H1 (cell line): ENCODE measurements at regions not wholly inside any gene's neighbourhood (a gene's known extent, or its start where the extent isn't known, plus 50 kb on each side); places are given as distances from the start of the nearest gene placed in this dataset.

Source experiments
- CTCF ChIA-PET: fragments of 300-600 bp; sonication (Branson Sonifier 250); formaldehyde crosslinking; loops from one replicate; lab custom pipeline; 2021; ENCODE audit not compliant: partially characterized antibody; lab: Charles Lee
- POLR2A ChIA-PET: fragments of 300-600 bp; sonication (Branson Sonifier 250); formaldehyde crosslinking; loops from one replicate; lab custom pipeline; 2021; ENCODE audit warnings: inconsistent platforms; ENCODE audit not compliant: partially characterized antibody; lab: Charles Lee
- DNase-seq, 2 experiments: peaks; one replicate each; pipeline versions ENCODE4 v3.0.0 to v3.0.0-alpha.2; 2010 to 2022; ENCODE audit warnings: low spot score in 2 of 2, low read depth in 1 of 2, mixed read lengths in 1 of 2
- FAIRE-seq: peaks from 2 replicates; lab custom pipeline; 2011; peaks lifted over from hg19 to GRCh38; lab: Jason Lieb, UNC
- H2AFZ ChIP-seq: 2 replicates; pipeline ENCODE4 v1.8.1; 2012; ENCODE audit warnings: low read length, inconsistent platforms
- H2AK5ac ChIP-seq: 2 replicates; pipeline ENCODE4 v1.6.1; 2013; ENCODE audit warnings: low read depth, low read length
- H2BK120ac ChIP-seq: replicated peaks from 2 replicates; pipeline ENCODE3; 2013; ENCODE audit warnings: low read depth, low read length, inconsistent platforms
- H2BK12ac ChIP-seq: 2 replicates; pipeline ENCODE4 v1.6.1; 2013; ENCODE audit warnings: low read depth, low read length
- H2BK15ac ChIP-seq: 2 replicates; pipeline ENCODE4 v1.6.1; 2013; ENCODE audit warnings: low read length
- H2BK20ac ChIP-seq: 2 replicates; pipeline ENCODE4 v1.6.1; 2013; ENCODE audit warnings: low read length
- H2BK5ac ChIP-seq: 2 replicates; pipeline ENCODE4 v1.6.1; 2013; ENCODE audit warnings: low read depth, low read length
- H3K14ac ChIP-seq: 2 replicates; pipeline ENCODE4 v1.6.1; 2013; ENCODE audit warnings: inconsistent platforms; ENCODE audit not compliant: insufficient read length
- H3K18ac ChIP-seq: 2 replicates; pipeline ENCODE4 v1.6.1; 2013; ENCODE audit warnings: low read length; ENCODE audit errors: extremely low read depth
- H3K23ac ChIP-seq: 2 replicates; pipeline ENCODE4 v1.6.1; 2013; ENCODE audit warnings: inconsistent platforms; ENCODE audit not compliant: insufficient read length
- H3K23me2 ChIP-seq: 2 replicates; pipeline ENCODE4 v1.6.1; 2013; ENCODE audit warnings: low read depth, low read length
- H3K27ac ChIP-seq: 2 replicates; pipeline ENCODE4 v1.6.1; 2011; ENCODE audit warnings: low read depth, low read length, inconsistent platforms
- H3K27me3 ChIP-seq, 4 experiments: replicated peaks in 1 of 4; 1 replicate in 1 of 4; 2 replicates in 3 of 4; pipeline versions ENCODE4 v1.6.1 to v1.8.1; 2011 to 2013; ENCODE audit warnings: low read length in 3 of 4, mild to moderate bottlenecking in 3 of 4, inconsistent platforms in 2 of 4, mixed read lengths in 2 of 4, moderate library complexity in 1 of 4; ENCODE audit not compliant: control insufficient read depth in 3 of 4, insufficient read depth in 3 of 4; ENCODE audit errors: extremely low read depth in 1 of 4
- H3K36me3 ChIP-seq, 4 experiments: 2 replicates each; pipeline versions ENCODE4 v1.6.1 to v1.8.1; 2011 to 2013; ENCODE audit warnings: mild to moderate bottlenecking in 4 of 4, low read length in 3 of 4, moderate library complexity in 2 of 4, control low read depth in 1 of 4, inconsistent platforms in 1 of 4; ENCODE audit not compliant: insufficient read depth in 4 of 4, control insufficient read depth in 2 of 4
- H3K4ac ChIP-seq: replicated peaks from 2 replicates; pipeline ENCODE3; 2013; ENCODE audit warnings: low read length, low read depth, mixed read lengths, inconsistent platforms; ENCODE audit not compliant: insufficient read length
- H3K4me1 ChIP-seq, 4 experiments: replicated peaks in 1 of 4; 1 replicate in 1 of 4; 2 replicates in 3 of 4; pipeline versions ENCODE4 v1.6.1 to v1.8.1; 2011 to 2013; ENCODE audit warnings: low read length in 3 of 4, inconsistent platforms in 2 of 4, mixed read lengths in 1 of 4; ENCODE audit not compliant: insufficient read depth in 4 of 4, control insufficient read depth in 3 of 4
- H3K4me2 ChIP-seq, 2 experiments: 2 replicates each; pipeline versions ENCODE4 v1.6.1 to v1.8.1; 2011 to 2013; ENCODE audit warnings: low read depth in 2 of 2, low read length in 2 of 2, control low read depth in 1 of 2, inconsistent platforms in 1 of 2, mild to moderate bottlenecking in 1 of 2; ENCODE audit not compliant: insufficient read depth in 1 of 2
- H3K4me3 ChIP-seq, 4 experiments: fragments of 200-600, 300-600 bp in 1 of 4; sonication (generic), shearing (Covaris generic), sonication (Bioruptor Twin) in 1 of 4; 2 replicates each; pipeline versions ENCODE4 v1.5.1 to v1.8.1; 2011 to 2016; ENCODE audit warnings: low read length in 4 of 4, low read depth in 3 of 4, control low read depth in 2 of 4, inconsistent platforms in 2 of 4, mild to moderate bottlenecking in 2 of 4, mixed read lengths in 1 of 4, moderate library complexity in 1 of 4; ENCODE audit not compliant: insufficient read depth in 2 of 4; ENCODE audit errors: extremely low read depth in 1 of 4
- H3K56ac ChIP-seq: replicated peaks from 2 replicates; pipeline ENCODE3; 2013; ENCODE audit warnings: low read depth, mild to moderate bottlenecking, mixed read lengths, low read length, inconsistent platforms; ENCODE audit not compliant: insufficient read length
- H3K79me1 ChIP-seq: 2 replicates; pipeline ENCODE4 v1.6.1; 2013; ENCODE audit warnings: low read depth, low read length, control low read depth
- H3K79me2 ChIP-seq, 2 experiments: 2 replicates each; pipeline versions ENCODE4 v1.6.1 to v1.8.1; 2012 to 2013; ENCODE audit warnings: low read length in 2 of 2, mild to moderate bottlenecking in 2 of 2, inconsistent platforms in 1 of 2; ENCODE audit not compliant: insufficient read depth in 2 of 2, control insufficient read depth in 1 of 2
- H3K9ac ChIP-seq, 4 experiments: replicated peaks in 1 of 4; 1 replicate in 1 of 4; 2 replicates in 3 of 4; pipeline versions ENCODE4 v1.6.1 to v1.8.1; 2011 to 2013; ENCODE audit warnings: low read depth in 3 of 4, low read length in 3 of 4, control low read depth in 2 of 4, mild to moderate bottlenecking in 2 of 4, moderate library complexity in 2 of 4, inconsistent platforms in 1 of 4; ENCODE audit errors: extremely low read depth in 1 of 4
- H3K9me3 ChIP-seq, 2 experiments: 2 replicates each; pipeline versions ENCODE4 v1.6.1 to v1.8.1; 2012 to 2013; ENCODE audit warnings: mild to moderate bottlenecking in 2 of 2, moderate library complexity in 2 of 2, control low read depth in 1 of 2, inconsistent platforms in 1 of 2, low read depth in 1 of 2, low read length in 1 of 2, mixed read lengths in 1 of 2; ENCODE audit not compliant: insufficient read depth in 2 of 2
- H4K20me1 ChIP-seq, 2 experiments: replicated peaks in 1 of 2; 2 replicates each; pipeline versions ENCODE3 to v1.8.1; 2011 to 2013; ENCODE audit warnings: inconsistent platforms in 2 of 2, low read length in 2 of 2, mild to moderate bottlenecking in 1 of 2; ENCODE audit not compliant: insufficient read depth in 2 of 2, control insufficient read depth in 1 of 2
- H4K5ac ChIP-seq: 2 replicates; pipeline ENCODE4 v1.6.1; 2013; ENCODE audit warnings: low read length, low read depth, mixed read lengths, inconsistent platforms; ENCODE audit not compliant: insufficient read length
- H4K8ac ChIP-seq: 2 replicates; pipeline ENCODE4 v1.8.0; 2013; ENCODE audit warnings: mild to moderate bottlenecking, moderate library complexity, low read length, inconsistent platforms; ENCODE audit not compliant: insufficient read depth; ENCODE audit errors: extremely low read depth
- H4K91ac ChIP-seq: replicated peaks from 2 replicates; pipeline ENCODE3; 2013; ENCODE audit warnings: low read length, mixed read lengths, inconsistent platforms; ENCODE audit not compliant: insufficient read length
- ASH2L ChIP-seq: fragments of 200-600, 300-600 bp; sonication (generic); IDR thresholded peaks from one replicate; pipeline ENCODE4 v1.7.1; 2017; ENCODE audit warnings: low read length
- BACH1 ChIP-seq: IDR thresholded peaks from 2 replicates; pipeline ENCODE4 v1.6.1; 2012; ENCODE audit warnings: low read length, improper control_type of control experiment
- CHD1 ChIP-seq: IDR thresholded peaks from 2 replicates; pipeline ENCODE4 v1.6.1; 2012; ENCODE audit warnings: low read depth, low read length, improper control_type of control experiment
- CREB1 ChIP-seq: IDR thresholded peaks from 2 replicates; pipeline ENCODE4 v1.6.1; 2012; ENCODE audit warnings: inconsistent platforms
- EGR1 ChIP-seq: IDR thresholded peaks from 2 replicates; pipeline ENCODE4 v1.6.1; 2011; ENCODE audit warnings: low read depth, low read length, borderline replicate concordance
- NANOG ChIP-seq: IDR thresholded peaks from 2 replicates; pipeline ENCODE4 v1.6.1; 2011; ENCODE audit warnings: low read length, low read depth, mild to moderate bottlenecking, inconsistent platforms; ENCODE audit not compliant: insufficient read depth, poor library complexity, severe bottlenecking
- PHF8 ChIP-seq: fragments of 200-600 bp; sonication (generic); conservative IDR thresholded peaks from 2 replicates; pipeline ENCODE4 v1.7.1; 2012; ENCODE audit warnings: low read depth, mild to moderate bottlenecking, inconsistent platforms, low read length, moderate library complexity
- SP1 ChIP-seq: IDR thresholded peaks from 2 replicates; pipeline ENCODE4 v1.6.1; 2011; ENCODE audit warnings: low read depth, low read length
- SUZ12 ChIP-seq: fragments of 200-600 bp; sonication (generic); IDR thresholded peaks from 2 replicates; pipeline ENCODE4 v1.6.1; 2012; ENCODE audit warnings: mild to moderate bottlenecking, inconsistent platforms, low read length, moderate library complexity, mixed read lengths
- WGBS, 2 experiments: shearing (Covaris generic) in 1 of 2; methylation state at CpG; one replicate each; pipeline versions ENCODE4 v1.1.6 to v1.1.7; 2013 to 2015; ENCODE audit warnings: low lambda C conversion rate in 2 of 2, mixed read lengths in 2 of 2, inconsistent platforms in 1 of 2, low coverage in 1 of 2, missing lambda C conversion rate in 1 of 2; ENCODE audit not compliant: insufficient replicate concordance in 2 of 2, insufficient coverage in 1 of 2, insufficient read length in 1 of 2; ENCODE audit errors: extremely low coverage in 1 of 2, missing lambda C conversion rate in 1 of 2; 5-methylcytosine and 5-hydroxymethylcytosine counted together
- TF ChIP-seq, protein P1 (sequence below): IDR thresholded peaks from 2 replicates; pipeline ENCODE4 v1.6.1; 2011; ENCODE audit warnings: low read length, improper control_type of control experiment

DNA sequence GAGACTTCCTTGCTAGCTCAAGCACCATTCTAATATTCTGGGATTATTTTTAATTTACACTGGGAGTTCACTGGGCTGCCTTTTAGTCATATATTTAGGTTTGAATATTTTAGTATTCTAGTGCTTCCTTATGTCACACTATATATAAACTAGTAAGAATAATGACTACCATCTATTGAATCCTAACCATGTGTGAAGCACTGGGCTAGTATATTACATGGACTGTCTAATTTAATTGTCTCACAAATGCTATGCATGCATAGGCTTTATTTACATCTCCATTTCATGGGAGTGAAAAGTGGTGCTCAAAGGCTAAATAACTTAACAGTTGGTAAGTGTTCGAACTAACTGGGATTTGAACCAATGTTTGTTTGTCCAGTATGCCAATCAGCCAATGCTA lies 272.4 kb downstream of the RND3 start:
- Histone ChIP-seq H3K9ac (no peak overlapping the region), H3K4me3 (no peak overlapping the region), H4K20me1 (no peaks in the 10 kb centered on the region), H3K56ac (no peak overlapping the region), H3K18ac (no peak overlapping the region), H3K36me3 (no peaks in the 10 kb centered on the region), H4K8ac (no peak overlapping the region), H2BK20ac (no peak overlapping the region), H3K79me2 (no peaks in the 10 kb centered on the region), H2AK5ac (no peak overlapping the region), H3K79me1 (no peaks in the 10 kb centered on the region), H3K23ac (no peak overlapping the region), H3K27ac (no peak overlapping the region), H3K27me3 (no peaks in the 10 kb centered on the region), H2BK12ac (no peak overlapping the region), H2AFZ (no peak overlapping the region), H2BK5ac (no peak overlapping the region), H3K4me1 (0 out of 7 replicates have a peak, but pooled peaks cover 0 to 2% (median 0%) of the 10 kb centered on the region in 4 experiments), H4K91ac (no peak overlapping the region), H3K14ac (no peak overlapping the region), H2BK15ac (no peak overlapping the region), H3K4me2 (0 out of 4 replicates have a peak overlapping the region, but pooled peaks of 1 of the 2 experiments have one; percentile 11), H3K4ac (no peak overlapping the region), H3K9me3 (no peaks in the 10 kb centered on the region), H2BK120ac (no peak overlapping the region), H3K23me2 (no peaks in the 10 kb centered on the region), H4K5ac (no peak overlapping the region)
- WGBS, 2 experiments, result 92% methylated on average over 1 of the region's 1 CpG; no CpG with 5 or more reads in 1 of the 2 experiments
- DNase-seq (no peak), FAIRE-seq (no peak)
- POLR2A ChIA-PET, result no interaction called here
- CTCF ChIA-PET, result no interaction called here
- no peak for TF ChIP-seq CREB1
- TF ChIP-seq SP1, result no peak
- no peak for TF ChIP-seq CHD1
- no peak for TF ChIP-seq ASH2L
- TF ChIP-seq PHF8, result no peak
- TF ChIP-seq EGR1, result no peak
- TF ChIP-seq NANOG, result no peak
- TF ChIP-seq BACH1, result no peak
- no peak for TF ChIP-seq SUZ12
- TF ChIP-seq, protein P1, sequence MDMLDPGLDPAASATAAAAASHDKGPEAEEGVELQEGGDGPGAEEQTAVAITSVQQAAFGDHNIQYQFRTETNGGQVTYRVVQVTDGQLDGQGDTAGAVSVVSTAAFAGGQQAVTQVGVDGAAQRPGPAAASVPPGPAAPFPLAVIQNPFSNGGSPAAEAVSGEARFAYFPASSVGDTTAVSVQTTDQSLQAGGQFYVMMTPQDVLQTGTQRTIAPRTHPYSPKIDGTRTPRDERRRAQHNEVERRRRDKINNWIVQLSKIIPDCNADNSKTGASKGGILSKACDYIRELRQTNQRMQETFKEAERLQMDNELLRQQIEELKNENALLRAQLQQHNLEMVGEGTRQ, result no peak
